HG03469 (cell line): ENCODE measurements at regions not wholly inside any gene's neighbourhood (a gene's known extent, or its start where the extent isn't known, plus 50 kb on each side); places are given as distances from the start of the nearest gene placed in this dataset.

Source experiments
- ATAC-seq: cut with Tn5 transposase; IDR thresholded peaks from one replicate; pipeline ENCODE4 v1.9.1; 2021; ENCODE audit warnings: mild to moderate bottlenecking, moderate library complexity, moderate number of reproducible peaks; ENCODE audit not compliant: unreplicated experiment

DNA sequence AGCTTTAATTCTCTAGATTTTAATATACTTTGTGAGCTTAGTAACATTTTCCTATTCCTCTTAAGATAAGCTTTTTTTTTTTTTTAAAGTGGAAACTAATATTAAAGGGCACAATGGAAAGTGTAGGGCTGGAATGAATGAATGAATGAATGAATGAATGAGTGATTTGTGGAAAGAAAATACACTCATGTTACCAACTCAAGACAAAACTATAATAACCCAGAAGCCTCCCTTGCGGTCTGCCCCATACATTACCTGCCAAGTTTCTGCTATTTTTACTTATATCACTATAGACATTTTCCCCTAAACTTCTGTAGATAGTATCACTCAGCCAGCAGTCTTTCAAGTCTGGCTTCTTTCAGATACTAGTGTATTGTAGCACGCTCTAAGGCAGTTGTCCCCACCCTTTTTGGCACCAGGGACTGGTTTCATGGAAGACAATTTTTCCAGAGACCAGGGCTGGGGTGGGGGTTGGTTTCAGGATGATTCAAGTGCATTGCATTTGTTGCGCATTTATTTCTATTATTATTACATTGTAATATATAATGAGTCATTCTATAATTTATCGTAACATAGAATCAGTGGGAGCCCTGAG lies 932.2 kb downstream of the TBC1D22A start:
- ATAC-seq: no peak

DNA sequence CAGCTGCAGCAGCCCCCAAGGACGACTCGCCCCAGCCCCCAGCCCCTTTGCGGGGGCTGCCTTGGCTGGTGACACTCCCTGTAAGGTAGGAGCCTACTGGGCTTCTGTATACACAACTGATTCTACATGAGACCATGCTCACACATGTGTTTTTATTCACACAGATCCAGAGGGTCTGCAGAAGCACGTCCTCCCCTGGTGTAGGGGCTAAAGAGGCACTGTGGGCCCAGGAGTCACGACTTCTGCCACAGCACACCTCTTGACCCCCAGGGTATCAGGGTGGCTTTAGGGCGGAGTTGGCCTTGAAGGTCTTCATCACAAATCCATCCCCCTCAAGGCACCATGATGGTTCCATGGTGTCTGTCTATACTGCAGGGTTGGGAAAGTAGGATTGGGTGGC lies 931.2 kb downstream of the TBC1D22A start:
- ATAC-seq: no peak

- no peak for ATAC-seq
These were observed 930.4 kb downstream of the TBC1D22A start for GRCh38 chr22:47692811-47693210.

GRCh38 chr22:47691152-47691895 lies 928.9 kb downstream of the TBC1D22A start:
- ATAC-seq: no peak

- no peak for ATAC-seq
These were observed 928.1 kb downstream of the TBC1D22A start for GRCh38 chr22:47690586-47690985.

- ATAC-seq: no peak
These were observed 927.7 kb downstream of the TBC1D22A start for GRCh38 chr22:47690166-47690565.

DNA sequence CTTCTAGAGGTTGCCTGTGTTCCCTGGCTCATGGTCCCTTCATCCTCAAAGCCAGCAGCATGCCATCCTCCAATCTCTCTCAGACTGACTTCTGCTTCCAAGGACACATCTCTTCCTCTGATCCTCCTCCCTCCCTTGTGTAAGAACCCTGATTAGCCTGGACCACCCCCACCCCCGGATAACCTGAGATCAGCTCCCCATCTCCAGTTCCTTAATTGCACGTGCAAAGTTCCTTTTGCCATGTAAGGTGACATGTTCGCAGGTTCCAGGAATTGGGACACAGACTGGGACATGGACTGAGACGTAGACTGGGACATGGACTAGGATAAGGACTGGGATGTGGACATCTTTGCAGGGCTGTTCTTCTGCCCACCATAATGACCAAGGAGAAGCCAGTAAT lies 925.3 kb downstream of the TBC1D22A start:
- no peak for ATAC-seq

DNA sequence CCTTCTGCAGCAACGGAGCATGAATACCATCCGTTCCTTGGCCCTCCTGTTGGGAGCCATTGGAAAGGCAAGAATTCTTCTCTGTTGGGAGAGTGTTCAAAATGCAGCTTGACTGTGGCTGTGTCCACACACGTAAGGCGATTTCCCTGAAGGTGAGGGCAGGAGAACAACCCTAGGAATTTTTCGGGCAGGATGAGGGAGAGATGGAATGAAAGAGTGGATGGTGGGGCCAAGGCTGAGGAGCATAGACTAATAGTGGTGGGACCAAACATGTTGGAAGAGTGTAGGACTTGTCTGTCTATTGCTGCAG lies 924.9 kb downstream of the TBC1D22A start:
- no peak for ATAC-seq

DNA sequence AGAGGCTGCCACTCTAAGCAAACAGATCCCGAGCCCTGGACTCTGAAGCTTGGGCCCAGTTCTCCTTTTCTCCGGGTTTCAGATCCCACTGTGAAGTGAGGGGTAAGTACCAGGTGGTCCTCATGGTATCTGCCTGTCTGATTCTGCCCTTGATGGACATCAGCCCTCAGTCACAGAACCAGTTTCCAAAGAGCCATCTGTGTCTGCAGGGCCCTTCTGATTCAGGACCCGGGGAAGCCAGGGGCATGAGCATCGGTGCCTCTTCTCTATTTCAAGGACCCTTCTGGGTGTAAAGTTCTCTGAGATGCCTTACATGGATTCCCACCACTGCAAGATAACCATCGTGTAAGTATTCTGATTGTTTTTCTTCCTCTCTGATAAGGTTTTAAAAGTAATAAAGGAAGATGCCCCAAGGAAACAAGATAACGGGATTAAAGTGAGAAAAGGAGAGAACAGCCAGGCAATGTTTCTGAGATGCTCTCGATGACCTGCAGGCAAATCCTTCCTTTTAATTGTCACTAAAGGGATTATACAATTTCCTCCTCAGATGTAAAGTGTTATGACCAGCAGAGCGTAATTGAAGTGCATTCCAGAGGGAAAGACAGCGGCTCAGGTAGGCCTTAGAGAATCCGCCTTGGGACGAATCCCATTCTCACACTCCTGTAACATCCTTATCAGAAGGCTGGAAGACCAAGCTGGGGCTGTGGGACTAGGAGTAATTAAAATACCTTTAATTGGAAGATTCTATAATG lies 924.3 kb downstream of the TBC1D22A start:
- no peak for ATAC-seq

DNA sequence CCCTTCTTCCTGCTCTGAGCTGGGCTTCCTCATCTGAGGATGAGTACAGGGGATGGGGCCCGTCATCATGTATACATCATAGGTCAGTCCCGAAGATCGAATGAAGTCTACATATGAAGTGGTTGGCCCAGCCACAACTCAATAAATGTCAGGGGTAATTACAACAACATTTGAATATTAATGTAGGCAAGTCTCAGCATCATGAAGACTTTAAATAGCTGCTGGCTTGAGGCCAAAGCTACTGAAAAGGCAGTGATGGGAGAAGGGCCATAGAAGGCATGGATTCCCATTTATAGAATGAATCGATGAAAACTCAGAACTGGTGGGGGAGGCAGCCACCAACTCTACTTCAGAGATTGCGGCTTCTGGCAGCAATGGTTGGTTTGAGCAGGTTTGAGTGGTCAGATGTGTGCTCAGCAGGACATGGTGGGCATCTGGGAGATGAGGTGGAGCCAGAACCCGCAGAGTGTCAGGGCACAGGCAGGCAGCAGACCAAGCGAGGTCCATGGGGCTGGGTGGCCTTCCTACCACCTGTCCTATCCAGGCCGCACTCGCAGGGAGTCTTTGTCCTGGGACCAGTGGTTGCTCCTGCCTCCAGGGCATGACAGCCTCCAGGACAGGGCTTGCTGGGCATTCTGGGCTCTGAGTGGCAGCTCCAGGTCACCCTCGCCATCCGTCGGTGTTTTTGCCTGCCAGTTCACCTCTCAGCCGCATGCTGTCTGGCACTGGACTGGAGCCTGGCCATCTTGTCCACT lies 919.1 kb downstream of the TBC1D22A start:
- no peak for ATAC-seq

GRCh38 chr22:47678636-47679287 lies 916.3 kb downstream of the TBC1D22A start:
- no peak for ATAC-seq

DNA sequence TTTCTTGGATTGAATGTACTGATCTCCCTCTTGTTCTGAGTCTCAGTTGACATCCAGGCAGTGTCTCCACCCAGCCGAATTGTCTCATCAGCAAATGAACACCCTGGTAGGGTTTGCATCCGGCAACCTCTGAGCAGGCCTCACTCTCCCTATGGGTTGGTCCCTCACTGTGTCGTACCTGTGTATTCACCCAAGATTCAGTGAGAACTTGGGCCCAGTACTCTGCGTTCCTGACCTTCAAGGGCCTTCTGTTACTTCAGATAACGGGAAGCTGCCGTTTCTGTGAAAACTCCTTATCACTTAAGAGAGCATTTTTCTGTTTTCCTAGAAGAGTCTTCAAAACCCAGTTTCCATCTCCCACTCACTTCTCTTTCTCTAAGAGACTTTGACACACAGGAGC lies 915.6 kb downstream of the TBC1D22A start:
- no peak for ATAC-seq

DNA sequence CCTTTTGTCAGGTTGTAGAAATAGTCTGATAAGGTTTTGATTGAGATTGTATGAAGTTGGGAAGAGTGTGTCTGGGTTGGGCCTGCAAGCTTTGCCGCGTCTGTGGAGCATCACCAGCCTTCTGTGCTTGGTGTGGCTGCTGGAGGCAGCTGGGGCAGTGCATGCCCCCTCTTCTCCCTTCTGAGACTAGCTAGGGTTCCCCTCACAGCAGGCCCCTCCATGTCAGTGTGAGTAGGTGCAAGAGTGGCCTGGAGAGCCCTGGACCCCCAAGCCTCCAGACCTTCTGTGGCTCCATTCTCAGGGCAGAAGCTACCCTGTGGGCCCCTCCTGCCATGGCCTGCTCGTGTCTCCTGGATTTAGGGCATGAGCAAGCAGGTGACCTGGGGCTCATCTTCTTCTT lies 914.2 kb downstream of the TBC1D22A start:
- ATAC-seq: no peak

DNA sequence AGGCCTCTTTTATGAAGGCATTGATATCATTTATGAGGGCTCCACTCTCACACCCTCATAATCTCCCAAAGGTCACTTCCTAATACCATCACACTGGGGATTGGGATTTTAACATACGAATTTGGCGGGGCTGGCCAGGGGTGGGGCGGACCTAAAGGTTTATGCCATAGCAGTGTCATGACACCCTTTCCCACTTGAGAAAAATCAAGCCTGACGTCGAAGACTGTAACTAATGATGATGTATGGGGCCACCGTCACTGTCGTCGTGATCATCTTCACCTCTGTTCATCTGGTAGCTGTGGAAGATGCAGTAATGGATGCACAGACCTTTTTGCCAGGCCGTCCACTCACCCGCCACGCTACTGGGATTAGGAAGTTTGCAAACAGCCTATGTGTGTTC lies 912.1 kb downstream of the TBC1D22A start:
- ATAC-seq: no peak

- ATAC-seq: no peak
These were observed 911.1 kb downstream of the TBC1D22A start for GRCh38 chr22:47673557-47673956.

DNA sequence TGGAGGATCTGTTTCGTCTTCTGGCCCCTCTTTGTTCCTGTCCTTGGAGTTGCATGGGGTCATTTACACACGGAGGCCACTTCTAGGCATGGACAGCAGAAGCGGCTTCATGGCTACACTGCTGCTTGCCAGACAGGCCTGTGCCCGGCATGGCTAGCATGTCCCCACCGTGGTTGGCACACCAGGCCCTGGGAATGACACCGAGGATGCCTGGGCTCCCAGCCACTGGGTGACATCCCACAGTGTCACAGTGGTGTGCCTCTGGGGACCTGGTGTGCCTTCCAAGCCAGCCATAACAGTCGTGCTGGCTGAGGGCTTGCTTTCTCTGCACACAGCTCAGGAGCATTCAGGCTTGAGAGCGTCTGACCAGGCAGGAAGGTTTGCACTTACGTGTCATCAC lies 910.1 kb downstream of the TBC1D22A start:
- no peak for ATAC-seq

GRCh38 chr22:47665151-47665550 lies 902.7 kb downstream of the TBC1D22A start:
- no peak for ATAC-seq

DNA sequence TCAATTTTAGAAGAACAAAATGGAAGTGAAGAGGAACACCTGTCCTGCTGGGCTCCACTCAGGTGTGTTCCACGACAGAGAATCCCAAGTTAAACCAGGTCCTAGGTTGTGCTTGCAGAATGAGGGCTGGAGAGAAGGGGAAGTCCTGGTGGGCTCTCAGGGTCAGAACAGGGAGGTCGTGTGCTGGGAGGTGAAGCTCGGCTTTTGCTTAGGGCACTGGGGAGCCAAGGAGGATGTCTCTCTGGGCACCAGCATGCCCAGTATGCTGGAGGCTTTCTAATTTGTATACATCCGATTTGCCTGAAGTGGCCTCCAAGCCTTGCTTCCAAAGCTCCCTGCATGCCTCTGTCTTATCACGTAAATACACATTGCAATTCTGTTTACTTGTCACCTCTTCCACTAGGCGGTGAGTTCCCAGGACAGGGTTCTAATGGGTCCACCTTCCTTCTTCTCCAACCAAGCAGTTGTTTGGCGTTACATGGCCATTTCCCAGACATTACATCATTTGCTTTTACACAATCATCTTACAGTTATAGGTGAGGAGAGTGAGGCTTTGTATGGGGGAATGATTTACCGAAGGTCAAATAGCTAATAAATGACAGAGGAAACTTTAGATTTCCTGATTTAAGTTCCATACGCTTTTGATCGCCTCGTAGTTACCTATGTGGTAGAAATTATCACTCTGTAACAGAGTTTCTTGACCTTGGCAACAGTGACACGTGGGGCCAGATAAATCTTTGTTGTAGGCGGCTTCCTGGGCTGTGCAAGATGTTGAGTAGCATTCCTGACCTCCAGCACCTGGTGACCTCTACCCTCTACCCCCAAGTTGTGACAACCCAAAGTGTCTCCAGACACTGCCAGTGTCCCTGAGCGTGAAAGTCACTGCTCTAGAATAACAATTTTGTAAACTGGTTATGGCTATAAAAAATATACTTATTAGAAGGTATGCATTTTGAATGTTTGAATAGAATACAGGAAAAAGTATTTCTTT lies 901.5 kb downstream of the TBC1D22A start:
- ATAC-seq: no peak

DNA sequence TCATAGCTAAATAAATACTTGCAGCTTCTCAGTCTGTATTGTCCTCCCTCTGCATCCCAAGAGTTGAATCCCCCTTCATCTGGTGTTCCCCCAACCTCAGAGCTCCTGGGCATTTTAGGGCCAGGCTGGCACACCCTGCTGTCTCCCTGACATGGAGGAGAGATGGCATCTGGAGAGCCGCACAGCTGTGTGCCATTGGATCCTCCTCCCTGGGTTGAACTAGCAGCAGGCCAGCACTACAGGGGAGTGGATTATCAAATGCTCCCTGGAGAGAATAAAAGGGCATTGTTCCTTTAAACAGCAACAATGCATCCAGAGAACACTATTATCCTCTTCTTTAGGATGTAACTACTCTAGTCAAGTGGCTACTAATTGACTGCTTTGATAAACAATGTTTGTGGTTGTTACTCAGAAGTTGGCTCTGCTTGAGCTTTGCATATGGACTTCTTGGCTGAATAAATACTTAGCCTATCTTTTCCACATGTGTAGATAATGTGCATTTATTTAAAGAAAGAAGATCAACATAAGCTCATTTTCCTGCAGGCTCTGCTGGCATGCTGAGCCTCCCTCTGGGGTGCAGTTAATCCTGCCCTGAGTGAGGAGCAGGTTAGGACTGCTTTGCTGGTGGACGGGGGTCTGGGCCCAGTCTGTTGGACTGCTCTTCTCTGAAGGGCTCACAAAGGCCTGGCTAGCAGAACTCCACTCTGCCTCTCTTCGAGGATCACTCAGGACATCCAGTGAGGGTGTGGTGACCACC lies 897.2 kb downstream of the TBC1D22A start:
- no peak for ATAC-seq
